WERI-Rb-1 (cell line): ENCODE measurements at regions not wholly inside any gene's neighbourhood (a gene's known extent, or its start where the extent isn't known, plus 50 kb on each side); places are given as distances from the start of the nearest gene placed in this dataset.

Experiments used
- DNase-seq: peaks from one replicate; pipeline ENCODE4 v3.0.0-alpha.2; 2020
- H3K27ac ChIP-seq: fragments of 250-450 bp; sonication (Bioruptor Pico); 2 replicates; pipeline ENCODE4 v1.5.1; 2020; ENCODE audit warnings: mild to moderate bottlenecking, moderate library complexity
- H3K27me3 ChIP-seq: fragments of 250-450 bp; sonication (Bioruptor Pico); 2 replicates; pipeline ENCODE4 v1.5.1; 2021; ENCODE audit warnings: mild to moderate bottlenecking, low read depth, moderate library complexity; ENCODE audit not compliant: insufficient read depth, severe bottlenecking
- H3K36me3 ChIP-seq: fragments of 250-450 bp; sonication (Bioruptor Pico); 2 replicates; pipeline ENCODE4 v1.5.1; 2020; ENCODE audit warnings: mild to moderate bottlenecking, moderate library complexity
- H3K4me3 ChIP-seq: 2 replicates; pipeline ENCODE4 v1.5.1; 2011; ENCODE audit warnings: low read depth, mild to moderate bottlenecking, control low read depth, low read length
- H3K9me3 ChIP-seq: fragments of 250-450 bp; sonication (Bioruptor Pico); 2 replicates; pipeline ENCODE4 v1.5.1; 2021; ENCODE audit warnings: mild to moderate bottlenecking, moderate library complexity; ENCODE audit not compliant: severe bottlenecking
- TF ChIP-seq, protein P1 (sequence below): IDR thresholded peaks from 2 replicates; pipeline ENCODE4 v1.5.1; 2011; ENCODE audit warnings: low read depth, mild to moderate bottlenecking, control low read depth, inconsistent platforms, low read length

DNA sequence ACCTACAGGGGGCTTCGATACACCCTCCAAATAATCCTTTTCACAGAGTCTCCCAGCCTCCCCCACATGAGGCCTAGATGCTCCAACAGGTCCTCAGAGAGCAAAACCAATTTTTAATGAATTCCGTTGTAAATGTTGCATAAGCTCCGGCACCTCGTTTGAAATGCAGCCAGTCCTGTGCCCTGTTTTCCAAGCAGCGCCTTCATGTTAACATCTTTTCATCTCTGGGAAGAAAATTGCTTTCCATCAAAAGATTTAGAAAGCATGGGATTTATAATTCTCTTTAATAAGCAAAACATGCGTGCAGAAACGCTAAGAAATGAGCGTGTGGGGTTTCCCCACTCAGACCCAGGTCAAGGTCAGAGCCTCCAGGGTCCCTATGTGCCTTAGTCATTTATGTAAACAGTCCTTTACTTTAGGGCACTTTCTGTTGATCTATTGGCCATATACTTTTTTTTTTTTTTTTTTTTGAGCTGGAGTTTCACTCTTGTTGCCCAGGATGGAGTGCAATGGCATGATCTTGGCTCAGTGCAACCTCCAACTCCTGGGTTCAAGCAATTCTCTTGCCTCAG is 177.5 kb upstream of the S1PR3 start:
- TF ChIP-seq, protein P1, sequence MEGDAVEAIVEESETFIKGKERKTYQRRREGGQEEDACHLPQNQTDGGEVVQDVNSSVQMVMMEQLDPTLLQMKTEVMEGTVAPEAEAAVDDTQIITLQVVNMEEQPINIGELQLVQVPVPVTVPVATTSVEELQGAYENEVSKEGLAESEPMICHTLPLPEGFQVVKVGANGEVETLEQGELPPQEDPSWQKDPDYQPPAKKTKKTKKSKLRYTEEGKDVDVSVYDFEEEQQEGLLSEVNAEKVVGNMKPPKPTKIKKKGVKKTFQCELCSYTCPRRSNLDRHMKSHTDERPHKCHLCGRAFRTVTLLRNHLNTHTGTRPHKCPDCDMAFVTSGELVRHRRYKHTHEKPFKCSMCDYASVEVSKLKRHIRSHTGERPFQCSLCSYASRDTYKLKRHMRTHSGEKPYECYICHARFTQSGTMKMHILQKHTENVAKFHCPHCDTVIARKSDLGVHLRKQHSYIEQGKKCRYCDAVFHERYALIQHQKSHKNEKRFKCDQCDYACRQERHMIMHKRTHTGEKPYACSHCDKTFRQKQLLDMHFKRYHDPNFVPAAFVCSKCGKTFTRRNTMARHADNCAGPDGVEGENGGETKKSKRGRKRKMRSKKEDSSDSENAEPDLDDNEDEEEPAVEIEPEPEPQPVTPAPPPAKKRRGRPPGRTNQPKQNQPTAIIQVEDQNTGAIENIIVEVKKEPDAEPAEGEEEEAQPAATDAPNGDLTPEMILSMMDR, result no peak
- Histone ChIP-seq H3K4me3 (no peak overlapping the region), H3K36me3 (no peaks in the 10 kb centered on the region), H3K9me3 (no peaks in the 10 kb centered on the region), H3K27me3 (no peaks in the 10 kb centered on the region), H3K27ac (no peak overlapping the region)
- no peak for DNase-seq

- Histone ChIP-seq H3K9me3 (no peaks in the 10 kb centered on the region), H3K4me3 (no peak overlapping the region), H3K27ac (no peak overlapping the region), H3K36me3 (no peaks in the 10 kb centered on the region), H3K27me3 (no peaks in the 10 kb centered on the region)
- DNase-seq, result no peak
- TF ChIP-seq, protein P1, result no peak
These were observed 176.7 kb upstream of the S1PR3 start for GRCh38 chr9:88814577-88814976.

DNA sequence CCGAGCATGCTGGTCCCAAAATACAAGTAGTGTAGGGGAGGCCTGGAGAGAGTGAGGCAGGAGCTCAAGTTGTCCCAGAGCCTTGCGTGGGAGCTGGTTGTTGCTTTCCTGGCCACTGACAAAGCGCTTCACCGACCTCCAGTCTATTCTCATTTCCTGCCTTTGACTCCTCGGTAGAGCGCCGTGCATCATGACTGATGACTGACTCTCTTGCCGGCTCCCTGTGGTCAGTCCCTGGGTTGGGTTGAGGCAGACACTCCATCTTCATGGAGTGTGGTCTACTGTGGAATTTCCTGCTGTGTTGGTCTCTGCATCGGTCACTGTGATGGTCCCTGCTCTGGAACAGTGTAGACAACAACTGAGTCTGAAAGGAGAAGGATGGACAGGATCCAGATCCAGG is 175.1 kb upstream of the S1PR3 start:
- TF ChIP-seq, protein P1, result no peak
- no peak overlapping the region for H3K27ac ChIP-seq
- no peak overlapping the region for H3K4me3 ChIP-seq
- no peaks in the 10 kb centered on the region for H3K36me3 ChIP-seq
- no peaks in the 10 kb centered on the region for H3K27me3 ChIP-seq
- no peak for DNase-seq
- H3K9me3 ChIP-seq, result no peaks in the 10 kb centered on the region

DNA sequence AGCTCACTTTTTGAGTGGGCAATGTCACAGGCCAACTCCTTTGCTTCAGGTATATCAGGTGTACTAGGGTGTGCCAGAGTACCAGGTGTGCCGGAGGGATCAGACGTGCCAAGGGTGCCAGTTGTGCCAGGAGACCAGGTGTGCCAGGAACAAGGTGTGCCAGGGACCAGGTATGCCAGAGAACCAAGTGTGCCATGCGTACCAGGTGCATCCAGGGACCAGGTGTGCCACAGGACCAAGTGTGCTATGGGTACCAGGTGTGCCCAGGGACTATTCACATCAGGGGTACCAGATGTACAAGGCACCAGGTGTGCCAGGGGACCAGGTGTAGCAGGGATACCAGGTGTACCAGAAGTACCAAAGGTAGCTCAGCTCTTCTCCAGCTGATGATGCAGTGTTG is 174.7 kb upstream of the S1PR3 start:
- Histone ChIP-seq H3K9me3 (no peaks in the 10 kb centered on the region), H3K4me3 (no peak overlapping the region), H3K27ac (no peak overlapping the region), H3K36me3 (no peaks in the 10 kb centered on the region), H3K27me3 (no peaks in the 10 kb centered on the region)
- TF ChIP-seq, protein P1, result no peak
- no peak for DNase-seq

DNA sequence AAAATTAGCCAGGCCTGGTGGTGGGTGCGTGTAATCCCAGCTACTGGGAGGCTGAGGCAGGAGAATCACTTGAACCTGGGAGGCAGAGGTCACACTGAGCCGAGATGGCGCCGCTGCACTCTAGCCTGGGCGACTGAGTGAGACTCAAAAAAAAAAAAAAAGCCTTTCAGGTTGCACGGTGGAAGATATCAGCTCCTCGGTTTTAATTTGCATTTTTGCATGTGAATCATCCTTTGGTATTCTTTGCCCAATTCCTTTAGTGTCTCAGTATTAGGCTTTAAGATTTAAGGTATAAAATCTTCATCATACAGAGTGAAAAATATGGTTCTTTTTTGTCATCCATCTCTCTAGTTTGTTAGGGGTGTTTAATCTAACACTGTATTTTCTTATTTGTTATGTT is 173.6 kb upstream of the S1PR3 start:
- Histone ChIP-seq H3K9me3 (no peaks in the 10 kb centered on the region), H3K27me3 (no peaks in the 10 kb centered on the region), H3K36me3 (no peaks in the 10 kb centered on the region), H3K4me3 (no peak overlapping the region), H3K27ac (no peak overlapping the region)
- TF ChIP-seq, protein P1, result no peak
- DNase-seq, result no peak

DNA sequence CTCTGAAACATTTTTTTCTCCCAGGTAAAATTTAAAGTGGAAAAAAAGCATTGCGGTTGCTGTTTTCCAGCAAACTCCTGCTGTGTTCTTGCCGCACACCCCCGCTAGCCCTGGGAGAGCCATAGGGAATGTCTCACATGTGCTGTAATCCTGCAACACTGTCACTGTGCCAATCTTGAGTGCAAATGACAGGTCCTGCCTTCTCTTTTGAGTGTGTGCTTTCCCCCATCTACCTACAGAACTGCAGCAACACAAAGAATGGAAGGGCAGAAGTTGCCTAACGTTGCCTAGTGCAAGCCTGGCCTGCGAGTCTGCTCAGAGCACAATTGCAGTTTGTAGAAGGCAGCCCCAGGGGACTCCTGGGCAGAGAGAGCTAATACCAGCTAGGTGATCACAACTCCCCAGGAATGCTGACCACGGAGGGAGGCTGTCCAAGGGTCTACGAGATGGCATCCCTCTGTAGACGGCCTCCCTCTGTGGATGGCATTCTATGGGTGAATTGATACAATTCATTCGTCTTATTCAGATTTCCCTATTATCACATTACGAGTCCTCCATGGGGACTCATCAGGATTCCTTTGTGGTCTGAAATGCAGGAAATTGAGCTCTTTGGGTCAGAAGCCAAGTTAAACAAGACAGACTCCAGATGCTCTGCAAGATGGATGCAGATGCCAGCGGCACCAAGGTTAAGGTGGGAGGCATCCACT is 172.6 kb upstream of the S1PR3 start:
- H3K27ac ChIP-seq, result no peak overlapping the region
- H3K4me3 ChIP-seq, result no peak overlapping the region
- H3K36me3 ChIP-seq, result no peaks in the 10 kb centered on the region
- TF ChIP-seq, protein P1, result no peak
- no peak for DNase-seq
- no peaks in the 10 kb centered on the region for H3K27me3 ChIP-seq
- no peaks in the 10 kb centered on the region for H3K9me3 ChIP-seq
